ENCODE measurements at regions not wholly inside any gene's neighbourhood (a gene's known extent, or its start where the extent isn't known, plus 50 kb on each side); places are given as distances from the start of the nearest gene placed in this dataset.

DNA sequence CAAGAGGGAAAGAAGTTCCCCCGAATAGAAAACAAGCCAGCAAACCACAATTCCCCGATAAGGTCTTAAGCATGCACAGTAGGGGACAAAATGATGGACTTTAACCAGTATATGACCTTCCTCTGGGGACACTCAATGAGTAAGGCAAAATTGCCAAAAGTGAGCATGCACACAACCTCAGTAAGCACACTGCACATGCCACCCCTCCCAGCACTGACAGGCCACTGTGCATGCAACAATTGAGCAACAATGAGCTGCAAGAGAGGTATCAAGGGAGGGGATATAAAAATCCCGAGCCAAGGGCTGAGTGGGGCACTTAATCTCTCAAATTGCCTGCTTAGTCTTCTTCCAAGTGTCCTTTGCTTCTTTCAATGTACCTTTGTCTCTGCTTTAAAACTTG lies 935.8 kb upstream of the SLC39A10 start:
- Histone ChIP-seq H3K9me3 (ENCODE audit: control insufficient read depth in 1 of 2, low read length in 2 of 2) (no peaks in the 10 kb centered on the region), H3K27ac (ENCODE audit: low read depth, low read length) (no peak overlapping the region), H3K4me3 (ENCODE audit: low read depth in 1 of 2, low read length in 2 of 2) (no peak overlapping the region), H3K36me3 (ENCODE audit: control insufficient read depth in 1 of 2, insufficient read depth in 2 of 2, low read length in 2 of 2) (no peaks in the 10 kb centered on the region), H3K4me1 (ENCODE audit: control insufficient read depth in 1 of 2, insufficient read depth in 2 of 2, low read length in 2 of 2) (no peaks in the 10 kb centered on the region), H3K27me3 (ENCODE audit: control insufficient read depth in 1 of 2, insufficient read depth in 2 of 2, low read length in 2 of 2) (no peaks in the 10 kb centered on the region), H3K9ac (ENCODE audit: low read depth in 1 of 2, low read length in 2 of 2) (no peak overlapping the region)

DNA sequence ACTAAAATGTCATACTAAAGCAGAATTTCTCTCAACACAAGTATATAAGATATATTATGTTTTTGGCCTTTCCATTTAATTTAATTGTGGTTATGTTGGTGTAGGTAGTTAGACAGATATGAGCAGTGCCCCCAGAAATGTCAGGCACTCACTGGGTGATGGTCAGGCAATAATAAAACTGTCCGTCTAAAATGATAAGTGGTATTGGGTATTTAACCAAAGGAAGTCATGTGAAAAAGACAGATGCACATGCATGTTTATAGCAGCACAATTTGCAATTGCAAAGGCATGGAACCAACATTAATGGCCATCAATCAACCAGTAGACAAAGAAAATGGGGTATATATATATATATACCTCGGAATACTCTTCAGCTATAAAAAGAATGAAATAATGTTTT lies 936.6 kb upstream of the SLC39A10 start:
- Histone ChIP-seq H3K4me1 (ENCODE audit: control insufficient read depth in 1 of 2, insufficient read depth in 2 of 2, low read length in 2 of 2) (no peaks in the 10 kb centered on the region), H3K9ac (ENCODE audit: low read depth in 1 of 2, low read length in 2 of 2) (no peak overlapping the region), H3K9me3 (ENCODE audit: control insufficient read depth in 1 of 2, low read length in 2 of 2) (no peaks in the 10 kb centered on the region), H3K36me3 (ENCODE audit: control insufficient read depth in 1 of 2, insufficient read depth in 2 of 2, low read length in 2 of 2) (no peaks in the 10 kb centered on the region), H3K4me3 (ENCODE audit: low read depth in 1 of 2, low read length in 2 of 2) (no peak overlapping the region), H3K27ac (ENCODE audit: low read depth, low read length) (no peak overlapping the region), H3K27me3 (ENCODE audit: control insufficient read depth in 1 of 2, insufficient read depth in 2 of 2, low read length in 2 of 2) (no peaks in the 10 kb centered on the region)

DNA sequence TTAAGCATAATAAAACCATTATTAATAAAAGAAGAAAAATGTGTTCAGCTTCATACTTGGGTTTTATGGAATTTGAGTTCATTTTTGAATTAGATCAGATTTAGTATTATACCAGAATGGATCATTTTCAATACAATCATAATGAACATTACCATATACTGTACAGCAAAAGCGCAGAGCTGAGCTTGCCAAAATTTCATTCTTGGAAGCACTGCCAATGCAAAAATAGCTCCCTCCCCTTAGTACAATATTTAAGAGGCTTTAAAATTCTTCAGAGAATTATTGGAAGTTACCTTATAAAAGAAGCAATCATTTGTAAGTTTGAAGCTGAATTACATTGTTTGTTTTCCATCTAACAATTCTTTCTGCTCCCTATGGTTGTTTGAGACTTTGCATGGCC lies 938.1 kb upstream of the SLC39A10 start:
- Histone ChIP-seq H3K27ac (ENCODE audit: low read depth, low read length) (no peak overlapping the region), H3K4me3 (ENCODE audit: low read depth in 1 of 2, low read length in 2 of 2) (no peak overlapping the region), H3K4me1 (ENCODE audit: control insufficient read depth in 1 of 2, insufficient read depth in 2 of 2, low read length in 2 of 2) (no peaks in the 10 kb centered on the region), H3K9ac (ENCODE audit: low read depth in 1 of 2, low read length in 2 of 2) (no peak overlapping the region), H3K36me3 (ENCODE audit: control insufficient read depth in 1 of 2, insufficient read depth in 2 of 2, low read length in 2 of 2) (no peaks in the 10 kb centered on the region), H3K27me3 (ENCODE audit: control insufficient read depth in 1 of 2, insufficient read depth in 2 of 2, low read length in 2 of 2) (no peaks in the 10 kb centered on the region), H3K9me3 (ENCODE audit: control insufficient read depth in 1 of 2, low read length in 2 of 2) (no peaks in the 10 kb centered on the region)

DNA sequence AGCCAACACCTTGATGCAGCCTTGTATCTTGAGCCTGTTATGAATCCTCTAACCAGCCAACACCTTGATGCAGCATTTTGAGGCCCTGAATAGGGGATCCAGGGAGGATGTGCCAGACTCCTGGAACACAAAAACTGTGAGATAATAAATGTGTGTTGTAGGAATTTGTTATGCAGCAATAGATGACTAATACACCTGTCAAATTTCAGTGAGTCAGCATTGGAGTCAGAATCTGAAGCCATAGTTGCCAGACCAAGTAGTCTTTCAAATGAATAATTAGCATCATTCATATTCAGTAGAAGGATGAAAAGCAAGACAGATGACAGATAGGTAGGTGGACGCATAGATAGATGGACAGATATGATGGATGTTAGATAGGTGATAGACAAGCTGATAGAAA lies 942.5 kb upstream of the SLC39A10 start:
- Histone ChIP-seq H3K4me1 (ENCODE audit: control insufficient read depth in 1 of 2, insufficient read depth in 2 of 2, low read length in 2 of 2) (no peaks in the 10 kb centered on the region), H3K27me3 (ENCODE audit: control insufficient read depth in 1 of 2, insufficient read depth in 2 of 2, low read length in 2 of 2) (no peaks in the 10 kb centered on the region), H3K9ac (ENCODE audit: low read depth in 1 of 2, low read length in 2 of 2) (no peak overlapping the region), H3K27ac (ENCODE audit: low read depth, low read length) (no peak overlapping the region), H3K36me3 (ENCODE audit: control insufficient read depth in 1 of 2, insufficient read depth in 2 of 2, low read length in 2 of 2) (no peaks in the 10 kb centered on the region), H3K4me3 (ENCODE audit: low read depth in 1 of 2, low read length in 2 of 2) (no peak overlapping the region), H3K9me3 (ENCODE audit: control insufficient read depth in 1 of 2, low read length in 2 of 2) (no peaks in the 10 kb centered on the region)

DNA sequence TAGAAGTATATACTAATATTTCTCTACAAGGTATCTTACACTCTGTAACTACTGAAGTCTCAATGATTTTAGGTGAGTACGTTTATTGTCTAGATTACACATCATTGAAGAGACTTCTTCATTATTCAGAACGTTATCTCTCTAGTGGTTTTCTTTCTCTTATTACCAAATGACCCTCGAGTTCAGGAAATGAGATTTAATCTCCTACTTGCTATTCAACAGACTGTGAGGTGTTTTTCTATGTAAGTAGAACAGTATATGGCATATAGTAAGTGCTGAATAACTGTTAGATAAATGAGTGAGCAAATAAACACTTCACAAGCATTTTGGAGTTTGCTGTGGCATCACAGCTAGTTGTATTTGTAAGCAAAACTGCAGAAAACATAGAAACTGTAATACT lies 947.2 kb upstream of the SLC39A10 start:
- Histone ChIP-seq H3K36me3 (ENCODE audit: control insufficient read depth in 1 of 2, insufficient read depth in 2 of 2, low read length in 2 of 2) (no peaks in the 10 kb centered on the region), H3K4me3 (ENCODE audit: low read depth in 1 of 2, low read length in 2 of 2) (no peak overlapping the region), H3K9ac (ENCODE audit: low read depth in 1 of 2, low read length in 2 of 2) (no peak overlapping the region), H3K27me3 (ENCODE audit: control insufficient read depth in 1 of 2, insufficient read depth in 2 of 2, low read length in 2 of 2) (no peaks in the 10 kb centered on the region), H3K27ac (ENCODE audit: low read depth, low read length) (no peak overlapping the region), H3K9me3 (ENCODE audit: control insufficient read depth in 1 of 2, low read length in 2 of 2) (no peaks in the 10 kb centered on the region), H3K4me1 (ENCODE audit: control insufficient read depth in 1 of 2, insufficient read depth in 2 of 2, low read length in 2 of 2) (no peaks in the 10 kb centered on the region)

DNA sequence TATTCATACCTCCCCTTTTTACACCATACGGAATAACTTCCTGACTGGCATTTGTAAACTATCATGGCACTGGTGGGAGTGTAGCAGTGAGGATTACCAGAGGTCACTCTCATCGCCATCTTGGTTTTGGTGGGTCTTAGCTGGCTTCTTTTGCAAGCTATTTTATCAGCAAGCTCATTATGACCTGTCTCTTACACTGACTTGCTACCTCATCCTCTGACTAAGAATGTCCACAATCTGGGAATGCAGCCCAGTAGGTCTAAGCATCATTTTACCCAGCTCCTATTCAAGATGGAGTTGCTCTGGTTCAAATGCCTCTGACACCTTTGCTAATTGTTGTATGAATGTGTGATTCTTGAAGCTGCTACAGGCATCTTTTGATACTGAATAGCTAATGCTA lies 950.8 kb upstream of the SLC39A10 start:
- Histone ChIP-seq H3K9me3 (ENCODE audit: control insufficient read depth in 1 of 2, low read length in 2 of 2) (no peaks in the 10 kb centered on the region), H3K4me3 (ENCODE audit: low read depth in 1 of 2, low read length in 2 of 2) (no peak overlapping the region), H3K27me3 (ENCODE audit: control insufficient read depth in 1 of 2, insufficient read depth in 2 of 2, low read length in 2 of 2) (no peaks in the 10 kb centered on the region), H3K9ac (ENCODE audit: low read depth in 1 of 2, low read length in 2 of 2) (no peak overlapping the region), H3K27ac (ENCODE audit: low read depth, low read length) (no peak overlapping the region), H3K36me3 (ENCODE audit: control insufficient read depth in 1 of 2, insufficient read depth in 2 of 2, low read length in 2 of 2) (no peaks in the 10 kb centered on the region), H3K4me1 (ENCODE audit: control insufficient read depth in 1 of 2, insufficient read depth in 2 of 2, low read length in 2 of 2) (no peaks in the 10 kb centered on the region)

DNA sequence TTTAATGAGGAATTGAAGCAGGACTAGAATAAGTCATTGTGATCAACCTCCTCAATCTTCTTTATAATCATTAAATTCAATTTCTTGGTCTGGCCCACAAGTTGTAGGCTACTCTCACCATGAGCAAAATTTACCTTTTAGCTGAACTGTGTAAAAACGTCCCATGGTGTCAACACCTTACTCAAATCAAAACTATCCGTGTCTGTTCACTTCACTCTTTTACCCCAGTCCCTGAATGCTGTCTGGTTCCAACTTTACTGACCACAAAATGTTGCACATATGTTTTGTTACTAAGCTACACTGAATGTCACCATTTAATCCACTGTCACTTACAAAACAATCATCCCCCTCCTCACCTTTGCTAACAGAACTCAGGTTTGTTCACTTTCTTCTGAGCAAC lies 951.6 kb upstream of the SLC39A10 start:
- H3K27me3 ChIP-seq (ENCODE audit: control insufficient read depth in 1 of 2, insufficient read depth in 2 of 2, low read length in 2 of 2), result no peaks in the 10 kb centered on the region
- no peaks in the 10 kb centered on the region for H3K36me3 ChIP-seq (ENCODE audit: control insufficient read depth in 1 of 2, insufficient read depth in 2 of 2, low read length in 2 of 2)
- no peaks in the 10 kb centered on the region for H3K4me1 ChIP-seq (ENCODE audit: control insufficient read depth in 1 of 2, insufficient read depth in 2 of 2, low read length in 2 of 2)
- H3K9me3 ChIP-seq (ENCODE audit: control insufficient read depth in 1 of 2, low read length in 2 of 2), result no peaks in the 10 kb centered on the region
- no peak overlapping the region for H3K27ac ChIP-seq (ENCODE audit: low read depth, low read length)
- no peak overlapping the region for H3K4me3 ChIP-seq (ENCODE audit: low read depth in 1 of 2, low read length in 2 of 2)
- H3K9ac ChIP-seq (ENCODE audit: low read depth in 1 of 2, low read length in 2 of 2), result no peak overlapping the region

DNA sequence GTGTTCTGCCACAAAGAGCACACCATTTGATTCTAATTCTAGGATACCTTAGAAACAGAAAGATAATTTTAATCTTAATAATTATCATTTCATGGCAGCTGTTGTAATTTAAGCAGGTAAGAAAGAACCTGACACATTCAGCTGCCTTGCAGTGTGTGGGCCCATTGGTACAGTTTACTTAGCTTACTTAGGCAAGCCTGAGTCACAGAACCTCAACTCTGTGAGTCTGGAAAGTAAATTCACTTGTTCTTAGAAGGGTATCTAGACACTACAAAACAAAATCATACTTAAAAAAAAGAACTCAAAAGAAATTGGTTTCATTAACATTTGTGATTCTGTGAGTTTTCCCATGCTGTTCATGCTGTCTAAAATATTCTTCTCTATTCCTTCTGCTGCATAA lies 956.3 kb upstream of the SLC39A10 start:
- Histone ChIP-seq H3K9ac (ENCODE audit: low read depth in 1 of 2, low read length in 2 of 2) (no peak overlapping the region), H3K27ac (ENCODE audit: low read depth, low read length) (no peak overlapping the region), H3K4me3 (ENCODE audit: low read depth in 1 of 2, low read length in 2 of 2) (no peak overlapping the region), H3K9me3 (ENCODE audit: control insufficient read depth in 1 of 2, low read length in 2 of 2) (no peaks in the 10 kb centered on the region), H3K4me1 (ENCODE audit: control insufficient read depth in 1 of 2, insufficient read depth in 2 of 2, low read length in 2 of 2) (no peaks in the 10 kb centered on the region), H3K27me3 (ENCODE audit: control insufficient read depth in 1 of 2, insufficient read depth in 2 of 2, low read length in 2 of 2) (no peaks in the 10 kb centered on the region), H3K36me3 (ENCODE audit: control insufficient read depth in 1 of 2, insufficient read depth in 2 of 2, low read length in 2 of 2) (no peaks in the 10 kb centered on the region)

DNA sequence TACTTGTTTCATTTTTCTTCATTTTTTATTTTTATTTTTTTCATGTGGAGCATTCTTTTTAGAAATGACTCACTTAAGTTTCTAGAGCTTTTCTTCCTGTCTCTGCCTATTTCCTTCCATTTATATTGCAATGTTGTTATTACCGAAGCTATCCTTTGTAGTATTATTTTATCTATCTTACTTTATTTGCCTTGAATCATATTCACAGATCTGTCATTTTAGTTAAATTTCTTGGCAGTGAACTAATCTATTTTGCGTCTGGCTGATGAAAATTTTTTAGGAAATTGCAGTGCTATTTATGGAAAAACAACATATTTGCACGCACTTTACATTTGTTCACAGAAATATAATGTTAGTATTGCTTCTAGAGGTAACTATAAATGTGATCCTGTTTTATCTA lies 956.9 kb upstream of the SLC39A10 start:
- H3K36me3 ChIP-seq (ENCODE audit: control insufficient read depth in 1 of 2, insufficient read depth in 2 of 2, low read length in 2 of 2), result no peaks in the 10 kb centered on the region
- no peaks in the 10 kb centered on the region for H3K27me3 ChIP-seq (ENCODE audit: control insufficient read depth in 1 of 2, insufficient read depth in 2 of 2, low read length in 2 of 2)
- H3K9ac ChIP-seq (ENCODE audit: low read depth in 1 of 2, low read length in 2 of 2), result no peak overlapping the region
- H3K9me3 ChIP-seq (ENCODE audit: control insufficient read depth in 1 of 2, low read length in 2 of 2), result no peaks in the 10 kb centered on the region
- H3K4me3 ChIP-seq (ENCODE audit: low read depth in 1 of 2, low read length in 2 of 2), result no peak overlapping the region
- no peak overlapping the region for H3K27ac ChIP-seq (ENCODE audit: low read depth, low read length)
- no peaks in the 10 kb centered on the region for H3K4me1 ChIP-seq (ENCODE audit: control insufficient read depth in 1 of 2, insufficient read depth in 2 of 2, low read length in 2 of 2)

DNA sequence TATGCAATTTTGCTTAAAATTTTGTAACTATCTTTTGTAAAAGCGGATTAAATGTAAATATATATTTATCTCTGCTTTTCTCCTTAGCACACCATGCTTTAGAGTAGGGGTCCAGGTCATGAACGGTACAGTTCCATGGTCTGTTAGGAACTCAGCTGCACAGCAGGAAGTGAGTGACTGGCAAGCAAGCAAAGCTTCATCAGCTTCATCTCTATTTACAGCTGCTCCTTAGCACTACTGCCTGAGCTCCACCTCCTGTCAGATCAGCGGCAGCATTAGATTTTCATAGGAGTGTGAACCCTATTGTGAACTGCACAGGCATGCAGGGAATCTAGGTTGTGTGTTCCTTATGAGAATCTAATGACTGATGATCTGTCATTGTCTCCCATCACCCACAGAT lies 959.0 kb upstream of the SLC39A10 start:
- H3K9ac ChIP-seq (ENCODE audit: low read depth in 1 of 2, low read length in 2 of 2), result no peak overlapping the region
- no peaks in the 10 kb centered on the region for H3K27me3 ChIP-seq (ENCODE audit: control insufficient read depth in 1 of 2, insufficient read depth in 2 of 2, low read length in 2 of 2)
- no peak overlapping the region for H3K27ac ChIP-seq (ENCODE audit: low read depth, low read length)
- H3K36me3 ChIP-seq (ENCODE audit: control insufficient read depth in 1 of 2, insufficient read depth in 2 of 2, low read length in 2 of 2), result no peaks in the 10 kb centered on the region
- no peak overlapping the region for H3K4me3 ChIP-seq (ENCODE audit: low read depth in 1 of 2, low read length in 2 of 2)
- H3K4me1 ChIP-seq (ENCODE audit: control insufficient read depth in 1 of 2, insufficient read depth in 2 of 2, low read length in 2 of 2), result no peaks in the 10 kb centered on the region
- H3K9me3 ChIP-seq (ENCODE audit: control insufficient read depth in 1 of 2, low read length in 2 of 2), result peaks cover 0 to 2% of the 10 kb centered on the region in 2 donors

DNA sequence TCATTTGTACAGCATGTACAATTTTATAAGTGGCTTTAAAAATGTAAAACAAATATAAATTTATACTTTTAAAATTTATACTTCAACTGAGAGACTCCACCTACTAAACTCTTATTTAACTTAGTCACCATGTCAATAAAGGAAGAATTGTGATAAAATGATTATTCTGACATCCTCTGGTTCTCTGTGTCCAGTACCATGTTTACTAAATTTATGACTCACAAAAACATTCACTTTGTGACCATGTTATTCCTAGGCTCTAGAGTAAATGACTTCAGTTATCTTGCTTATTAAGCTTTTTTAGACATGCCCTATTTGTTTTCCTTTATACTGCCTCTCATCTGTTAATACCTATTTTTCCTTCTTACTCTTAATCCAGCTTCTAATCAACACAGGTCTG lies 959.6 kb upstream of the SLC39A10 start:
- no peak overlapping the region for H3K9ac ChIP-seq (ENCODE audit: low read depth in 1 of 2, low read length in 2 of 2)
- H3K27ac ChIP-seq (ENCODE audit: low read depth, low read length), result no peak overlapping the region
- H3K4me3 ChIP-seq (ENCODE audit: low read depth in 1 of 2, low read length in 2 of 2), result no peak overlapping the region
- no peaks in the 10 kb centered on the region for H3K36me3 ChIP-seq (ENCODE audit: control insufficient read depth in 1 of 2, insufficient read depth in 2 of 2, low read length in 2 of 2)
- no peaks in the 10 kb centered on the region for H3K27me3 ChIP-seq (ENCODE audit: control insufficient read depth in 1 of 2, insufficient read depth in 2 of 2, low read length in 2 of 2)
- peaks cover 0 to 3% of the 10 kb centered on the region in 2 donors for H3K9me3 ChIP-seq (ENCODE audit: control insufficient read depth in 1 of 2, low read length in 2 of 2)
- H3K4me1 ChIP-seq (ENCODE audit: control insufficient read depth in 1 of 2, insufficient read depth in 2 of 2, low read length in 2 of 2), result no peaks in the 10 kb centered on the region

Data from duodenal mucosa (tissue), 2 donors.